ENCODE measurements at regions not wholly inside any gene's neighbourhood (a gene's known extent, or its start where the extent isn't known, plus 50 kb on each side); places are given as distances from the start of the nearest gene placed in this dataset.

DNA sequence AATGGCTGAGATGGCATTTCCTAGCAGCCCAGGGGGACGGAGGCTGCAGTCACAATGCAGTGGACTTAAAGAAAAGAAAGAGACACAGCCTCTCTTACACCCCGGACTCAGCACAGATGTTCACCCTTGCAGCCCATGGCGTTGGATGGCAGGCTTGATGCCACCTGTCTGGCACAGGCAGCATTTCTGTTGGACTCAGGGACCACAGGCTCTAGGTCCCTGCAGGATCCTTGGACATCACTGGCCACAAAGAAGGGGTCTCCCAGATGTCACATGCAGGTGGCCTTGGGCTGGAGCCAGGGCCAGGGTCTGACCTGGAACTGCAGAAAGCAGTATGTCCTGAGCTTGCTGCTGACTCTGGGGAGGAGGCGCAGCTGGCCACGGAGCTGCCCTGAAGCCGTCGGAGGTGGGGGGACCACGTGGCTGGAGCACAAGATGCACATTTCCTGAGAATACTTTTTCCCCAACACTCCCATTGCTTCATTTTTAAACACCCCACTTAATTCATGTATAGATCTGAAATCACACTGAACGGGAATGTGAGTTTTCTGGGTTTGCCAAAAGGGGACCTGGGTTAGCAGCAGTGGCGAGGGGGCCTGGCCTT is 102.3 kb upstream of the SULF2 start:
- Histone ChIP-seq H3K27me3 (ENCODE audit: control insufficient read depth, low read length) (no peaks in the 10 kb centered on the region), H3K9me2 (replicated peaks; ENCODE audit: control insufficient read depth, low read length) (no peaks in the 10 kb centered on the region), H3K4me2 (ENCODE audit: low read length) (no peak overlapping the region), H3K4me3 (ENCODE audit: low read length) (no peak overlapping the region), H3K27ac (ENCODE audit: low read depth, low read length) (no peak overlapping the region), H3K9me3 (ENCODE audit: control insufficient read depth, insufficient read depth, low read length) (no peaks in the 10 kb centered on the region), H3K79me2 (ENCODE audit: control insufficient read depth, low read length) (no peaks in the 10 kb centered on the region), H3F3A (ENCODE audit: control insufficient read depth, insufficient read depth) (no peaks in the 10 kb centered on the region), H4K20me1 (ENCODE audit: control insufficient read depth, insufficient read depth, low read depth, low read length) (no peaks in the 10 kb centered on the region), H3K36me3 (ENCODE audit: control insufficient read depth, low read length) (no peaks in the 10 kb centered on the region), H3K4me1 (ENCODE audit: control insufficient read depth, low read length) (no peaks in the 10 kb centered on the region)
- TF ChIP-seq, protein P1, sequence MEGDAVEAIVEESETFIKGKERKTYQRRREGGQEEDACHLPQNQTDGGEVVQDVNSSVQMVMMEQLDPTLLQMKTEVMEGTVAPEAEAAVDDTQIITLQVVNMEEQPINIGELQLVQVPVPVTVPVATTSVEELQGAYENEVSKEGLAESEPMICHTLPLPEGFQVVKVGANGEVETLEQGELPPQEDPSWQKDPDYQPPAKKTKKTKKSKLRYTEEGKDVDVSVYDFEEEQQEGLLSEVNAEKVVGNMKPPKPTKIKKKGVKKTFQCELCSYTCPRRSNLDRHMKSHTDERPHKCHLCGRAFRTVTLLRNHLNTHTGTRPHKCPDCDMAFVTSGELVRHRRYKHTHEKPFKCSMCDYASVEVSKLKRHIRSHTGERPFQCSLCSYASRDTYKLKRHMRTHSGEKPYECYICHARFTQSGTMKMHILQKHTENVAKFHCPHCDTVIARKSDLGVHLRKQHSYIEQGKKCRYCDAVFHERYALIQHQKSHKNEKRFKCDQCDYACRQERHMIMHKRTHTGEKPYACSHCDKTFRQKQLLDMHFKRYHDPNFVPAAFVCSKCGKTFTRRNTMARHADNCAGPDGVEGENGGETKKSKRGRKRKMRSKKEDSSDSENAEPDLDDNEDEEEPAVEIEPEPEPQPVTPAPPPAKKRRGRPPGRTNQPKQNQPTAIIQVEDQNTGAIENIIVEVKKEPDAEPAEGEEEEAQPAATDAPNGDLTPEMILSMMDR (IDR thresholded peaks at IDR 0.05; ENCODE audit: low read depth, low read length, poor library complexity, severe bottlenecking), result no peak
- no peak for TF ChIP-seq EZH2phosphoT487 (IDR thresholded peaks at IDR 0.05; ENCODE audit: borderline replicate concordance, low read length)

GRCh38 chr20:47887064-47887463 is 101.8 kb upstream of the SULF2 start:
- no peaks in the 10 kb centered on the region for H4K20me1 ChIP-seq (ENCODE audit: control insufficient read depth, insufficient read depth, low read depth, low read length)
- H3K9me2 ChIP-seq (replicated peaks; ENCODE audit: control insufficient read depth, low read length), result no peaks in the 10 kb centered on the region
- H3K9me3 ChIP-seq (ENCODE audit: control insufficient read depth, insufficient read depth, low read length), result no peaks in the 10 kb centered on the region
- no peak overlapping the region for H3K4me2 ChIP-seq (ENCODE audit: low read length)
- H3F3A ChIP-seq (ENCODE audit: control insufficient read depth, insufficient read depth), result no peaks in the 10 kb centered on the region
- H3K4me1 ChIP-seq (ENCODE audit: control insufficient read depth, low read length), result no peaks in the 10 kb centered on the region
- TF ChIP-seq, protein P1 (IDR thresholded peaks at IDR 0.05; ENCODE audit: low read depth, low read length, poor library complexity, severe bottlenecking), result no peak
- no peak for TF ChIP-seq EZH2phosphoT487 (IDR thresholded peaks at IDR 0.05; ENCODE audit: borderline replicate concordance, low read length)
- H3K79me2 ChIP-seq (ENCODE audit: control insufficient read depth, low read length), result no peaks in the 10 kb centered on the region
- H3K27ac ChIP-seq (ENCODE audit: low read depth, low read length), result no peak overlapping the region
- H3K27me3 ChIP-seq (ENCODE audit: control insufficient read depth, low read length), result no peaks in the 10 kb centered on the region
- no peak overlapping the region for H3K4me3 ChIP-seq (ENCODE audit: low read length)
- no peaks in the 10 kb centered on the region for H3K36me3 ChIP-seq (ENCODE audit: control insufficient read depth, low read length)

DNA sequence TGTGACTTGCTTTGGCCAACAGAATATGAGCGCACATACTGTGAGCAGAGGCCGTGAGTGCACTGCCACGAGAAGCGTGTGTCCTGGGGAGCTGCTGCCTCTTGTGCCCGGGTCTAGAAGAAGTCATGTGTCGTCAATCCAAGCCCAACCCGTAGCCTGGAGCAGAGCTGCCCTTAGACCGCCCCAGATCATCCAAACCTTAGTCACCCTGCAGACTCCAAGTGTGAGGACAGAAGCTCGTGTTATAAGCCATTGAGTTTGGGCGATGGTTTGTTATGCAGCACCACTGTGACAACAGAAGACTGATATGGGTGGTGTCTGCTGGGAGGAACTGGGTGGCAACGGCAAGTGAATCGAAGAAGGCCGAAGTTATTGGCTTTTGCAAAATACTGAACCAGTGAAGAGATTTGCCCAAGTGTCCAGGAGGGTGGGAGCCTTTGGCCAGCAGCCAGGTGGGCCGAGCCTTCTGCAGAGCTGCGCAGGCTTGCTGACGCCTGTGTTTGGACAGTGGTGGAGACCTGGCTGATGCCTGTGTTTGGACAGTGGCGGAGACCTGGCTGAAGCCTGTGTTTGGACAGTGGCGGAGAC is 101.3 kb upstream of the SULF2 start:
- no peaks in the 10 kb centered on the region for H3F3A ChIP-seq (ENCODE audit: control insufficient read depth, insufficient read depth)
- no peak overlapping the region for H3K4me2 ChIP-seq (ENCODE audit: low read length)
- H3K27ac ChIP-seq (ENCODE audit: low read depth, low read length), result no peak overlapping the region
- H3K9me3 ChIP-seq (ENCODE audit: control insufficient read depth, insufficient read depth, low read length), result no peaks in the 10 kb centered on the region
- H3K79me2 ChIP-seq (ENCODE audit: control insufficient read depth, low read length), result no peaks in the 10 kb centered on the region
- no peaks in the 10 kb centered on the region for H3K4me1 ChIP-seq (ENCODE audit: control insufficient read depth, low read length)
- no peaks in the 10 kb centered on the region for H4K20me1 ChIP-seq (ENCODE audit: control insufficient read depth, insufficient read depth, low read depth, low read length)
- TF ChIP-seq, protein P1 (IDR thresholded peaks at IDR 0.05; ENCODE audit: low read depth, low read length, poor library complexity, severe bottlenecking), result no peak
- TF ChIP-seq EZH2phosphoT487 (IDR thresholded peaks at IDR 0.05; ENCODE audit: borderline replicate concordance, low read length), result no peak
- no peaks in the 10 kb centered on the region for H3K9me2 ChIP-seq (replicated peaks; ENCODE audit: control insufficient read depth, low read length)
- no peaks in the 10 kb centered on the region for H3K27me3 ChIP-seq (ENCODE audit: control insufficient read depth, low read length)
- no peak overlapping the region for H3K4me3 ChIP-seq (ENCODE audit: low read length)
- H3K36me3 ChIP-seq (ENCODE audit: control insufficient read depth, low read length), result no peaks in the 10 kb centered on the region
